GM23338 (cell line): ENCODE measurements at regions not wholly inside any gene's neighbourhood (a gene's known extent, or its start where the extent isn't known, plus 50 kb on each side); places are given as distances from the start of the nearest gene placed in this dataset.
"Not testable (repeated sequence)": the region's sequence is repeated elsewhere in the genome, so short reads cannot be mapped to it uniquely, and the experiment has no call there.

Experiments
- ATAC-seq: fragments of 200-7000 bp; cut with Tn5 transposase; 3 replicates; pipeline ENCODE4 v1.9.1; 2020
- DNase-seq: peaks from one replicate; pipeline ENCODE4 v3.0.0-alpha.2; 2015; ENCODE audit warnings: low spot score
- H2AFZ ChIP-seq: fragments of 200-600 bp; sonication (generic); 2 replicates; pipeline ENCODE4 v1.8.0; 2016; ENCODE audit warnings: antibody characterized with exemption, mild to moderate bottlenecking, moderate library complexity
- H3F3A ChIP-seq: fragments of 200-600 bp; sonication (generic); replicated peaks from 2 replicates; pipeline ENCODE4 v1.8.0; 2017; ENCODE audit warnings: antibody characterized with exemption, mixed run types, low read depth
- H3K27ac ChIP-seq: fragments of 200-600 bp; sonication (generic); 2 replicates; pipeline ENCODE4 v1.6.1; 2016; ENCODE audit warnings: low read depth
- H3K27me3 ChIP-seq: fragments of 200-600 bp; sonication (generic); 2 replicates; pipeline ENCODE4 v1.8.0; 2016; ENCODE audit warnings: mild to moderate bottlenecking, mixed run types, moderate library complexity; ENCODE audit not compliant: insufficient read depth
- H3K36me3 ChIP-seq: fragments of 200-600 bp; sonication (generic); 2 replicates; pipeline ENCODE4 v1.8.0; 2016; ENCODE audit warnings: mild to moderate bottlenecking; ENCODE audit not compliant: insufficient read depth
- H3K4me1 ChIP-seq: fragments of 200-600 bp; sonication (generic); 2 replicates; pipeline ENCODE4 v1.8.0; 2016; ENCODE audit warnings: mild to moderate bottlenecking, moderate library complexity; ENCODE audit not compliant: insufficient read depth
- H3K4me2 ChIP-seq: fragments of 200-600 bp; sonication (generic); 2 replicates; pipeline ENCODE4 v1.7.1; 2017; ENCODE audit warnings: mixed run types
- H3K4me3 ChIP-seq: fragments of 200-600 bp; sonication (generic); 2 replicates; pipeline ENCODE4 v1.6.1; 2016; ENCODE audit warnings: mixed run types
- H3K79me2 ChIP-seq: fragments of 200-600 bp; sonication (generic); replicated peaks from 2 replicates; pipeline ENCODE4 v1.8.0; 2017; ENCODE audit warnings: mild to moderate bottlenecking; ENCODE audit not compliant: insufficient read depth
- H3K9me2 ChIP-seq: fragments of 200-600 bp; sonication (generic); 2 replicates; pipeline ENCODE4 v1.8.0; 2017; ENCODE audit not compliant: insufficient read depth
- H4K20me1 ChIP-seq: fragments of 200-600 bp; sonication (generic); replicated peaks from 2 replicates; pipeline ENCODE4 v1.8.0; 2017; ENCODE audit warnings: mild to moderate bottlenecking; ENCODE audit not compliant: insufficient read depth
- H3K27ac Mint-ChIP-seq: 2 replicates; pipeline ENCODE4 v1.8.0; 2020; ENCODE audit warnings: inconsistent platforms, mild to moderate bottlenecking, moderate library complexity, mixed read lengths
- H3K27me3 Mint-ChIP-seq: 3 replicates; pipeline ENCODE4 v1.8.0; 2022; ENCODE audit warnings: low read depth, mild to moderate bottlenecking, moderate library complexity, mixed read lengths, inconsistent platforms; ENCODE audit not compliant: insufficient read depth, poor library complexity
- H3K36me3 Mint-ChIP-seq: 3 replicates; pipeline ENCODE4 v1.8.0; 2021; ENCODE audit warnings: low read depth, mild to moderate bottlenecking, inconsistent platforms, moderate library complexity, mixed read lengths
- H3K4me1 Mint-ChIP-seq: 3 replicates; pipeline ENCODE4 v1.8.0; 2020; ENCODE audit warnings: mild to moderate bottlenecking, inconsistent platforms, mixed read lengths
- H3K4me3 Mint-ChIP-seq: 3 replicates; pipeline ENCODE4 v1.8.0; 2021; ENCODE audit warnings: moderate library complexity, mild to moderate bottlenecking, inconsistent platforms, mixed read lengths
- H3K9me3 Mint-ChIP-seq: 3 replicates; pipeline ENCODE4 v1.8.0; 2020; ENCODE audit warnings: moderate library complexity, mild to moderate bottlenecking, inconsistent platforms, mixed read lengths
- CREB1 ChIP-seq: fragments of 250-450 bp; sonication (Bioruptor Pico); IDR thresholded peaks from 2 replicates; pipeline ENCODE4 v1.5.0; 2020; ENCODE audit warnings: low read depth, mild to moderate bottlenecking, moderate library complexity
- EZH2phosphoT487 ChIP-seq: fragments of 200-600 bp; sonication (generic); IDR thresholded peaks from one replicate; pipeline ENCODE4 v1.8.1; 2018; ENCODE audit warnings: antibody characterized with exemption; ENCODE audit not compliant: unreplicated experiment
- JUNB ChIP-seq: IDR thresholded peaks from one replicate; pipeline ENCODE4 v1.6.1; 2016; ENCODE audit warnings: antibody characterized with exemption; ENCODE audit not compliant: unreplicated experiment
- NANOG ChIP-seq: IDR thresholded peaks from 2 replicates; pipeline ENCODE4 v1.6.1; 2016; ENCODE audit warnings: antibody characterized with exemption, borderline replicate concordance
- POLR2AphosphoS5 ChIP-seq: IDR thresholded peaks from 2 replicates; pipeline ENCODE4 v1.6.1; 2016; ENCODE audit warnings: antibody characterized with exemption, low read depth
- STAT1 ChIP-seq: IDR thresholded peaks from one replicate; pipeline ENCODE4 v1.6.1; 2016; ENCODE audit warnings: antibody characterized with exemption; ENCODE audit not compliant: unreplicated experiment
- ZNF114 ChIP-seq: fragments of 250-450 bp; sonication (Bioruptor Pico); IDR thresholded peaks from 2 replicates; pipeline ENCODE4 v1.5.0; 2020; ENCODE audit warnings: mild to moderate bottlenecking, moderate library complexity
- ZNF331 ChIP-seq: fragments of 250-450 bp; sonication (Bioruptor Pico); IDR thresholded peaks from 2 replicates; pipeline ENCODE4 v1.5.0; 2020; ENCODE audit warnings: low read depth, mild to moderate bottlenecking, moderate library complexity
- TF ChIP-seq, protein P1 (sequence below): IDR thresholded peaks from one replicate; pipeline ENCODE4 v1.6.1; 2018; ENCODE audit warnings: antibody characterized with exemption; ENCODE audit not compliant: unreplicated experiment
- TF ChIP-seq, protein P2 (sequence below): IDR thresholded peaks from 2 replicates; pipeline ENCODE4 v1.6.1; 2016; ENCODE audit warnings: antibody characterized with exemption
- TF ChIP-seq, protein P3 (sequence below), 2 experiments: fragments of 200-600 bp in 1 of 2; sonication (generic) in 1 of 2; conservative IDR thresholded peaks; 2 replicates each; pipeline versions ENCODE4 v1.5.1 to v1.6.1; 2016 to 2017; ENCODE audit warnings: antibody characterized with exemption in 2 of 2, low read depth in 2 of 2, mild to moderate bottlenecking in 2 of 2, moderate library complexity in 1 of 2

DNA sequence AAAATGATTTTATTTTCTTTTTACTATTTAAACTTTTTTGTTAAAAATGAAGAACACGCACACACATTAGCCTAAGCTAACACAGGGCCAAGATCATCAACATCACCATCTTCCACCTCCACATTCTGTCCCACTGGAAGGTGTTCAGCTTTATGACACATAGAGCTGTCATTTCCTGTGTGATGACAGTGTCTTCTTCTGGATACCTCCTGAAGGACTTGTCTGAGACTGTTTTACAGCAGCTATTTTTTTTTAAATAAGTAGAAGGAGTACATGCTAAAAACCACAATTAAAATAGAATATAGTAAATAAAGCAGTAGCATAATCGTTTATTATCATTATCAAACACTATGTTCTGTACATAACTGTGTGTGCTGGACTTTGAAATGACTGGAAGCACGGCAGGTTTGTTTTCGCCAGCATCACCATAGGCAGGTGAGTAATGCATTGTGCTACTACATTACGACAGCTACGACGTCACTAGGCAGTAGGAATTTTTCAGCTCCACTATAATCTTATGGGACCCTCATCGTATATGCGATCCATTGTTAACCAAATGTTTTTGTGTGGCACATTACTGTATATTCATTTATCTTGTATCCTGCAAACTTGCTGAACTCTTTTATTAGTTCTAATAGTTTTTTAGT is 72.8 kb downstream of the KLF15 start (continued):
- TF ChIP-seq, protein P1, sequence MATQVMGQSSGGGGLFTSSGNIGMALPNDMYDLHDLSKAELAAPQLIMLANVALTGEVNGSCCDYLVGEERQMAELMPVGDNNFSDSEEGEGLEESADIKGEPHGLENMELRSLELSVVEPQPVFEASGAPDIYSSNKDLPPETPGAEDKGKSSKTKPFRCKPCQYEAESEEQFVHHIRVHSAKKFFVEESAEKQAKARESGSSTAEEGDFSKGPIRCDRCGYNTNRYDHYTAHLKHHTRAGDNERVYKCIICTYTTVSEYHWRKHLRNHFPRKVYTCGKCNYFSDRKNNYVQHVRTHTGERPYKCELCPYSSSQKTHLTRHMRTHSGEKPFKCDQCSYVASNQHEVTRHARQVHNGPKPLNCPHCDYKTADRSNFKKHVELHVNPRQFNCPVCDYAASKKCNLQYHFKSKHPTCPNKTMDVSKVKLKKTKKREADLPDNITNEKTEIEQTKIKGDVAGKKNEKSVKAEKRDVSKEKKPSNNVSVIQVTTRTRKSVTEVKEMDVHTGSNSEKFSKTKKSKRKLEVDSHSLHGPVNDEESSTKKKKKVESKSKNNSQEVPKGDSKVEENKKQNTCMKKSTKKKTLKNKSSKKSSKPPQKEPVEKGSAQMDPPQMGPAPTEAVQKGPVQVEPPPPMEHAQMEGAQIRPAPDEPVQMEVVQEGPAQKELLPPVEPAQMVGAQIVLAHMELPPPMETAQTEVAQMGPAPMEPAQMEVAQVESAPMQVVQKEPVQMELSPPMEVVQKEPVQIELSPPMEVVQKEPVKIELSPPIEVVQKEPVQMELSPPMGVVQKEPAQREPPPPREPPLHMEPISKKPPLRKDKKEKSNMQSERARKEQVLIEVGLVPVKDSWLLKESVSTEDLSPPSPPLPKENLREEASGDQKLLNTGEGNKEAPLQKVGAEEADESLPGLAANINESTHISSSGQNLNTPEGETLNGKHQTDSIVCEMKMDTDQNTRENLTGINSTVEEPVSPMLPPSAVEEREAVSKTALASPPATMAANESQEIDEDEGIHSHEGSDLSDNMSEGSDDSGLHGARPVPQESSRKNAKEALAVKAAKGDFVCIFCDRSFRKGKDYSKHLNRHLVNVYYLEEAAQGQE: no peak
- TF ChIP-seq ZNF114 (no peak), NANOG (no peak), JUNB (no peak), CREB1 (CRISPR knock-in tag) (no peak), ZNF331 (CRISPR knock-in tag) (no peak), EZH2phosphoT487 (no peak), POLR2AphosphoS5 (no peak)
- TF ChIP-seq, protein P2, sequence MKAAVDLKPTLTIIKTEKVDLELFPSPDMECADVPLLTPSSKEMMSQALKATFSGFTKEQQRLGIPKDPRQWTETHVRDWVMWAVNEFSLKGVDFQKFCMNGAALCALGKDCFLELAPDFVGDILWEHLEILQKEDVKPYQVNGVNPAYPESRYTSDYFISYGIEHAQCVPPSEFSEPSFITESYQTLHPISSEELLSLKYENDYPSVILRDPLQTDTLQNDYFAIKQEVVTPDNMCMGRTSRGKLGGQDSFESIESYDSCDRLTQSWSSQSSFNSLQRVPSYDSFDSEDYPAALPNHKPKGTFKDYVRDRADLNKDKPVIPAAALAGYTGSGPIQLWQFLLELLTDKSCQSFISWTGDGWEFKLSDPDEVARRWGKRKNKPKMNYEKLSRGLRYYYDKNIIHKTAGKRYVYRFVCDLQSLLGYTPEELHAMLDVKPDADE: no peak

DNA sequence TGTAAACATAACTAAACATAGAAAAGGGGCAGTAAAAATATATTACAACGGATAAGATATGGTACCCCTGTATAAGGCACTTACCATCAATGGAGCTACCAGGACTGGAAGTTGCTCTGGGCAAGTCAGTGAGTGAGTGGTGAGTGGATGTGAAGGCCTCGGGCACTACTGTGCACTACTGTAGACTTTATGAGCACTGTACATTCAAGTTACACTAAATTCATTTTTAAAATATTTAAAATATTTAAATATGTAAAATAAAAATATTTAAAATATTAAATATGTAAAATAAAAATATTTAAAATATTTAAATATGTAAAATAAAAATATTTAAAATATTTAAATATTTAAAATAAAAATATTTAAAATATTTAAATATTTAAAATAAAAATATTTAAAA is 73.6 kb downstream of the KLF15 start:
- H3K9me2 ChIP-seq, H3K79me2 ChIP-seq, H3K27ac Mint-ChIP-seq, H3K4me2 ChIP-seq, H3K36me3 ChIP-seq, ATAC-seq, DNase-seq, H3F3A ChIP-seq, H2AFZ ChIP-seq, H3K9me3 Mint-ChIP-seq, H3K4me1 ChIP-seq, H3K4me3 ChIP-seq, H3K4me1 Mint-ChIP-seq, H4K20me1 ChIP-seq, H3K27ac ChIP-seq, H3K36me3 Mint-ChIP-seq, H3K4me3 Mint-ChIP-seq: not testable (repeated sequence)
- peaks cover 18% of the 10 kb centered on the region for H3K27me3 ChIP-seq
- H3K27me3 Mint-ChIP-seq: peaks cover 12% of the 10 kb centered on the region

DNA sequence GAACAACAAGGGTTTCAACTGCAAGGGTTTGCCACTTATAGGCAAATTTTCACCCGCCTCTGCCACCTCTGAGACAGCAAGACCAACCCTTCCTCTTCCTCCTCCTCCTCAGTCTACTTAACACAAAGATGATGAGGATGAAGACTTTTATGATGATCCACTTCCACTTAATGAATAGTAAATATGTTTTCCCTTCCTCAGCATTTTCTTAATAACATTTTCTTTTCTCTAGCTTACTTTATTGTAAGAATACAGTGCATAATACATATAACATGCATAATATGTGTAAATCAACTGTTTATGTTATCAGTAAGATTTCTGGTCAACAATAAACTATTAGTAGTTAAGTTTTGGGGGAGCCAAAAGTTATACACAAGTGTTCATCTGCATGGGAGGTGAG is 77.4 kb downstream of the KLF15 start:
- H3K4me1 Mint-ChIP-seq: no peaks in the 10 kb centered on the region
- no peak for ATAC-seq
- TF ChIP-seq STAT1 (no peak), JUNB (no peak), NANOG (no peak)
- TF ChIP-seq, protein P2: no peak
- TF ChIP-seq, protein P3, sequence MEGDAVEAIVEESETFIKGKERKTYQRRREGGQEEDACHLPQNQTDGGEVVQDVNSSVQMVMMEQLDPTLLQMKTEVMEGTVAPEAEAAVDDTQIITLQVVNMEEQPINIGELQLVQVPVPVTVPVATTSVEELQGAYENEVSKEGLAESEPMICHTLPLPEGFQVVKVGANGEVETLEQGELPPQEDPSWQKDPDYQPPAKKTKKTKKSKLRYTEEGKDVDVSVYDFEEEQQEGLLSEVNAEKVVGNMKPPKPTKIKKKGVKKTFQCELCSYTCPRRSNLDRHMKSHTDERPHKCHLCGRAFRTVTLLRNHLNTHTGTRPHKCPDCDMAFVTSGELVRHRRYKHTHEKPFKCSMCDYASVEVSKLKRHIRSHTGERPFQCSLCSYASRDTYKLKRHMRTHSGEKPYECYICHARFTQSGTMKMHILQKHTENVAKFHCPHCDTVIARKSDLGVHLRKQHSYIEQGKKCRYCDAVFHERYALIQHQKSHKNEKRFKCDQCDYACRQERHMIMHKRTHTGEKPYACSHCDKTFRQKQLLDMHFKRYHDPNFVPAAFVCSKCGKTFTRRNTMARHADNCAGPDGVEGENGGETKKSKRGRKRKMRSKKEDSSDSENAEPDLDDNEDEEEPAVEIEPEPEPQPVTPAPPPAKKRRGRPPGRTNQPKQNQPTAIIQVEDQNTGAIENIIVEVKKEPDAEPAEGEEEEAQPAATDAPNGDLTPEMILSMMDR (conservative IDR thresholded peaks at IDR 0.05; ENCODE audit: low read depth in 2 of 2): no peak

More for the DNA sequence above, 77.4 kb downstream of the KLF15 start:
- Histone ChIP-seq H3K27ac (no peak overlapping the region), H3K9me2 (no peaks in the 10 kb centered on the region), H3K36me3 (no peaks in the 10 kb centered on the region), H3K27me3 (no peaks in the 10 kb centered on the region), H3K4me3 (no peak overlapping the region), H3K4me1 (no peaks in the 10 kb centered on the region), H3F3A (no peaks in the 10 kb centered on the region), H3K4me2 (no peak overlapping the region), H3K79me2 (no peaks in the 10 kb centered on the region), H4K20me1 (no peaks in the 10 kb centered on the region), H2AFZ (no peak overlapping the region)
- Mint-ChIP-seq H3K4me3 (no peak overlapping the region), H3K27me3 (peaks cover 2% of the 10 kb centered on the region), H3K27ac (no peak overlapping the region), H3K9me3 (no peaks in the 10 kb centered on the region), H3K36me3 (no peaks in the 10 kb centered on the region; the same call in 2 of the 3 replicates)
- DNase-seq: no peak
